GM18520 (cell line): ENCODE measurements at regions not wholly inside any gene's neighbourhood (a gene's known extent, or its start where the extent isn't known, plus 50 kb on each side); places are given as distances from the start of the nearest gene placed in this dataset.

Source experiments
- ATAC-seq: cut with Tn5 transposase; IDR thresholded peaks from one replicate; pipeline ENCODE4 v1.9.1; 2021; ENCODE audit not compliant: unreplicated experiment

DNA sequence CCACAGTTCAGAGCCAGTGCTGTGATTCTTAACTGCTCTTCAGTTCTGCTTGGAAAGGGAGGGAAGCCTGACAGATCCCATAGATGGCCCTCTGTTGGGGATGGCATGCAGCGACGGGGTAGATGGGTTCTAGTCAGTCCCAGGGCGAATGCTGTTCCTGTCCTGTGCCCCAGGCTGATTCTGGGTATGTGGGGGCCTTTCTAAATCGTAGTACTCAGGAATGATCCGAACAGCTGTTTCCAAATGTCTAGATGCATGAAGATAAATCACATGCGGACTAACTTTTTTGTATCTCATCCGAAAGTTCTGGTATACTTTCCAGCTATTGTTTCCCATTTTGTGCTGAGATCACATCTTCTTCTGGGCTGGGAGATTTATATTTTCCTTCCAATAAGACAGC, 186.0 kb upstream of the MKI67 start:
- ATAC-seq, result no peak

GRCh38 chr10:128314686-128315085, 188.5 kb upstream of the MKI67 start:
- no peak for ATAC-seq

- no peak for ATAC-seq
Observed at GRCh38 chr10:128316121-128316726, 190.0 kb upstream of the MKI67 start.

GRCh38 chr10:128316925-128317324, 190.7 kb upstream of the MKI67 start:
- ATAC-seq, result no peak

- no peak for ATAC-seq
Observed at GRCh38 chr10:128318366-128318765, 192.1 kb upstream of the MKI67 start.

- ATAC-seq, result no peak
Observed at GRCh38 chr10:128318913-128319312, 192.7 kb upstream of the MKI67 start.

- ATAC-seq, result no peak
Observed at GRCh38 chr10:128322106-128322505, 195.9 kb upstream of the MKI67 start.

DNA sequence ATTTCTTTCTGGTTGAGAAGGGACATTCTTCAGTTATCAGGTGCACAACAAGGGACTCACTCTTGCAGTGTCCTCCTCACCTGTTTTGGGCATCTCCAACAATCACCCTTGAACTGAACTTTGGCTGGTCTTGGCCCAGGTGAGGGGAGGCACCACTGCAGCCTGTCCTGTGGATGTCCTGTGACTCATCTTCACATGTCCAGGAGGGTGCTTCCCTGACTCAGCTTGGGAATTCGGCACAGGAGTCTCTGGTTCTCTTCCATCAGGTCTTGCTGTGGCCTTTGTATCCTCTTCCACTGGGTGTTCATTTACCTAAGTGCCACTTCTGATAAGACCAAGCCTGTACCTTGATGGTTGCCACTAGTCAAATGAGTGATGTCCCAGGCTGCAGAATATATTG, 196.7 kb upstream of the MKI67 start:
- no peak for ATAC-seq

GRCh38 chr10:128324058-128324827, 198.0 kb upstream of the MKI67 start:
- no peak for ATAC-seq

DNA sequence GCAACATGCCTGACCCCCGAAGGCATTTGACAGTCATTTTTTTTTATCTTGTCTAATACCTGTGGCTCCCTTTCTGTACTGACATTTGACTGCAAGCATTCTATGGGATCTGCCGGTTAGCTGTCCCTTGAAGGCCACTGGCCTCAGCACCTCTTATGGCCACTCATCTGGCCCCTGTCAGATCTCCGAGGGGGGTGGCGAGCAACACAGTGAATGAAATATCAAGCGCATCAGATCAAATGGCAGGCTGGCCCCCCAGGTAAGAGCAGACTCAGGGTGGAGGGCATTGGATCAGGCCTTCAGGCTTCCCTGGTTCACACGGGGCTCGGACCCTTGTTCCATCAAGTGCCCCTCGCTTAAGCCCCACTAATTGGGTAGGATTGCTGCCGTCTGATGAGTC, 199.6 kb upstream of the MKI67 start:
- ATAC-seq, result no peak

GRCh38 chr10:128326251-128326650, 200.0 kb upstream of the MKI67 start:
- no peak for ATAC-seq

GRCh38 chr10:128326851-128327250, 200.6 kb upstream of the MKI67 start:
- ATAC-seq, result no peak

- no peak for ATAC-seq
Observed at GRCh38 chr10:128336401-128336800, 210.2 kb upstream of the MKI67 start.

- no peak for ATAC-seq
Observed at GRCh38 chr10:128337860-128338378, 211.7 kb upstream of the MKI67 start.

- ATAC-seq, result no peak
Observed at GRCh38 chr10:128338951-128339350, 212.7 kb upstream of the MKI67 start.

GRCh38 chr10:128339753-128340152, 213.5 kb upstream of the MKI67 start:
- ATAC-seq, result no peak

DNA sequence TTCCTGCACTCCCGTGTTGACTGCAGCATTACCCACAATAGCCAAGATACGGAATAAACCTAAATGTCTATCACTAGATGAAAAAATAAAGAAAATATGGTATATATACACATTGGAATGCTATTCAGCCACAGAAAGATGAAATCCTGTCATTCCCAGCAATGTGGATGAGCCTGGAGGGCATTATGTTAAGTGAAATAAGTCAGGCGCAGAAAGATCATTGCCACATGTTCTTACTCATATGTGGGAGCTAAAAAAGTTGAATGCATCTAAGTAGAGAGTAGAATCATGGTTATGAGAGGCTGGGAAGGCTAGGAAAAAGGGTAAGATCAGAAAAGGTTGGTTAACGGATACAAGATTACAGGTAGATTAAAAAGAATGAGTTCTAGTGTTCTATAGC, 219.1 kb upstream of the MKI67 start:
- ATAC-seq, result no peak

- no peak for ATAC-seq
Observed at GRCh38 chr10:128360783-128361182, 234.6 kb upstream of the MKI67 start.

DNA sequence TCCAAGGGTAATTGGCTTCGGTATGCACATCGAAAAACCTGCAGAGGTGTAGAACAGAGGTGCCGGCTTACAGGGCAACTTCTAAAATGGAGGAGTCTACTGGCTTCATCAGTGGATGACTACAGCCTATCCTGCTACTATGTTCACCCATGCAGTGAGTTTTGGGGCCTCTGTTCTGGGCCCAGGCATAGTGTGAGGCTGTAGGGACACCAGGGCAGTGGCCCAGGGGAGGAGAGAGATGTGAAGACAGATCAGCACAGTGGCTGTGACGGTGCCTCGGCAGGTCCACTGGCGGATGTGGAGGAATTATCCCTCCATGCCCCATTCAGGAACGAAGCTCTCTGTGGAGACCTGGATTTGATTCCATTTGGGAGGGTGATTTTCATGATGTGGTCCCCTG, 235.3 kb upstream of the MKI67 start:
- no peak for ATAC-seq

DNA sequence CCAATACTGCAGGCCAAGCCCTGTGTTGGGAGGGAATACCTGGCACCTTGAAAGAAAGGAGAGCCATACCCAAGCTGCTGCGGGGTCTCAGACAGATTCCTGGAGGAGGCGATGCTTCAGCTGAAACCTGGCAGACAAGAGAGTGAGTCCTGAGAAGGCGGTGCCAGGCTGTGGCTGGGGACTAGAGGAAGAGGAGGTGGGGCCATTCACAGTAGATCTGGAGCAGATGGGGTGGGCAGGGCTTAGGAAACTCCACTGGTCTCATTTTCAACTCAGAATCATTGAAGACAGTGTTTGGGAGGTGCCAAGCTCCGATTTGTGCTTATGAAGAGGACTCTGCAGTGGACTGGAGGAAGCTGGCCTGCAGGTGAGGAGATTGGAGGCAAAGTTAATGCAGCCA, 236.3 kb upstream of the MKI67 start:
- no peak for ATAC-seq

GRCh38 chr10:128364631-128365030, 238.4 kb upstream of the MKI67 start:
- ATAC-seq, result no peak

DNA sequence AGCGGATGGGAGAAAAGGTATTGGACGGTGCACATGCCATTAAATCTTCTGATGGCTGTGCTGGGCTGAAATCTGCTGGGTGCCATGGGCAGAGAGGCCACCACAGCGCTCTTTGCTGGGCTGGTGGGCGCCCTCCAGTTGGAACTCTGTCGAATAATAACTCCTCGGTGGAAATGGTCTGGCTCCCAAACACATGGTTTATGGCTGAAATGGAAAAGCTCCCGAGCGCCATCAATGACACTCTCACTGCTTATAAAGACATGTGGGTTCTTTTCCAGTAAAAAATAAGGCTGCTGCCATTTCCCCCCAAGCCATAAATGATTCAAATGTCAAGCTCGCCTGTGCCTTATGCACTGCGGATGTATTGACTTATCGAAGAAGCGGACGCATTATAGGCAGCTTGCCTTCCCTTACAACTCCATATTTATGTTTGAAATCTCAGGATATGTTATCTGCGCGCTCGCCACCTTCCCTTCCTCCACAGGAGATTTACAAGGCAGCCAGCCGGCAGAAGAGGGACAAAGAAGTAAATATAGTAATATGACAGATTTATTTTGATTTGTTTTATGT, 239.0 kb upstream of the MKI67 start:
- ATAC-seq, result no peak
